Type B pancreatic cell (in vitro differentiated cells): ENCODE measurements at regions not wholly inside any gene's neighbourhood (a gene's known extent, or its start where the extent isn't known, plus 50 kb on each side); places are given as distances from the start of the nearest gene placed in this dataset.

Source experiments
- DNase-seq: peaks from one replicate; pipeline ENCODE4 v3.0.0; 2021; ENCODE audit warnings: mixed read lengths; ENCODE audit not compliant: unreplicated experiment; ENCODE audit errors: extremely low spot score
- H3K27ac Mint-ChIP-seq: 2 replicates; pipeline ENCODE4 v1.8.0; 2021; ENCODE audit warnings: mild to moderate bottlenecking, mixed read lengths
- H3K27me3 Mint-ChIP-seq: 2 replicates; pipeline ENCODE4 v1.8.0; 2021; ENCODE audit warnings: mixed read lengths
- H3K36me3 Mint-ChIP-seq: 2 replicates; pipeline ENCODE4 v1.8.0; 2021; ENCODE audit warnings: mixed read lengths
- H3K4me1 Mint-ChIP-seq: one replicate; pipeline ENCODE4 v1.8.0; 2021; ENCODE audit warnings: mixed read lengths; ENCODE audit not compliant: unreplicated experiment
- H3K4me3 Mint-ChIP-seq: 2 replicates; pipeline ENCODE4 v1.8.0; 2021; ENCODE audit warnings: mild to moderate bottlenecking, mixed read lengths
- H3K9me3 Mint-ChIP-seq: 2 replicates; pipeline ENCODE4 v1.8.0; 2021; ENCODE audit warnings: mixed read lengths
- CTCF ChIP-seq: fragments of 200-600 bp; sonication (generic); conservative IDR thresholded peaks from 2 replicates; pipeline ENCODE4 v1.5.0; 2021; ENCODE audit warnings: antibody characterized with exemption, mild to moderate bottlenecking

- Mint-ChIP-seq H3K4me1 (peaks cover 58% of the 10 kb centered on the region), H3K9me3 (peaks cover 11% of the 10 kb centered on the region), H3K27me3 (no peaks in the 10 kb centered on the region), H3K36me3 (peaks cover under 1% of the 10 kb centered on the region), H3K27ac (peak overlapping the region; percentile 97), H3K4me3 (no peak overlapping the region)
- no peak for TF ChIP-seq CTCF
- no peak for DNase-seq
These were observed 171.3 kb downstream of the CD24 start for GRCh38 chr6:106803188-106803587.

- peak overlapping the region; percentile 53 for H3K27ac Mint-ChIP-seq
- TF ChIP-seq CTCF: no peak
- H3K36me3 Mint-ChIP-seq: no peaks in the 10 kb centered on the region
- H3K4me1 Mint-ChIP-seq: peaks cover 62% of the 10 kb centered on the region
- H3K4me3 Mint-ChIP-seq: no peak overlapping the region
- peaks cover 7% of the 10 kb centered on the region for H3K9me3 Mint-ChIP-seq
- H3K27me3 Mint-ChIP-seq: no peaks in the 10 kb centered on the region
- DNase-seq: no peak
These were observed 172.4 kb downstream of the CD24 start for GRCh38 chr6:106802139-106802538.

GRCh38 chr6:106801256-106801655 lies 171.9 kb downstream of the QRSL1 start:
- H3K4me1 Mint-ChIP-seq: peaks cover 62% of the 10 kb centered on the region
- no peaks in the 10 kb centered on the region for H3K36me3 Mint-ChIP-seq
- DNase-seq: no peak
- no peaks in the 10 kb centered on the region for H3K27me3 Mint-ChIP-seq
- no peak for TF ChIP-seq CTCF
- no peak overlapping the region for H3K4me3 Mint-ChIP-seq
- peak overlapping the region; percentile 93 for H3K27ac Mint-ChIP-seq
- H3K9me3 Mint-ChIP-seq: no peaks in the 10 kb centered on the region

GRCh38 chr6:106800379-106800778 lies 171.0 kb downstream of the QRSL1 start:
- peak overlapping the region; percentile 93 for H3K27ac Mint-ChIP-seq
- H3K4me1 Mint-ChIP-seq: peaks cover 62% of the 10 kb centered on the region
- H3K4me3 Mint-ChIP-seq: no peak overlapping the region
- TF ChIP-seq CTCF: no peak
- no peaks in the 10 kb centered on the region for H3K9me3 Mint-ChIP-seq
- DNase-seq: no peak
- H3K36me3 Mint-ChIP-seq: no peaks in the 10 kb centered on the region
- no peaks in the 10 kb centered on the region for H3K27me3 Mint-ChIP-seq

- Mint-ChIP-seq H3K9me3 (peaks cover 3% of the 10 kb centered on the region), H3K4me3 (peak overlapping the region; percentile 27), H3K4me1 (peaks cover 51% of the 10 kb centered on the region), H3K27me3 (no peaks in the 10 kb centered on the region), H3K27ac (peak overlapping the region; percentile 93), H3K36me3 (no peaks in the 10 kb centered on the region)
- no peak for DNase-seq
- no peak for TF ChIP-seq CTCF
These were observed 169.9 kb downstream of the QRSL1 start for GRCh38 chr6:106799031-106799894.
